Activated CD4-positive, alpha-beta T cell treated with anti-CD3 and anti-CD28 coated beads for 36 hours (primary cell): ENCODE measurements at regions not wholly inside any gene's neighbourhood (a gene's known extent, or its start where the extent isn't known, plus 50 kb on each side); places are given as distances from the start of the nearest gene placed in this dataset.
"Not testable (repeated sequence)": the region's sequence is repeated elsewhere in the genome, so short reads cannot be mapped to it uniquely, and the experiment has no call there.

ENCODE experiments used
- ATAC-seq: fragments of 200-7000 bp; cut with Tn5 transposase; one replicate; pipeline ENCODE4 v1.10.0; 2021; ENCODE audit warnings: mild to moderate bottlenecking, moderate library complexity
- CTCF ChIA-PET: fragments of 350-600 bp; sonication (Branson Sonifier 250); formaldehyde crosslinking; loops from one replicate; lab custom pipeline; 2021; ENCODE audit warnings: antibody characterized with exemption; lab: Charles Lee
- POLR2A ChIA-PET: fragments of 350-600 bp; sonication (Branson Sonifier 250); formaldehyde crosslinking; loops from one replicate; lab custom pipeline; 2021; ENCODE audit warnings: antibody characterized with exemption, inconsistent platforms; lab: Charles Lee
- DNase-seq: peaks from one replicate; pipeline ENCODE4 v3.0.0-alpha.2; 2020
- H3K27ac Mint-ChIP-seq: one replicate; pipeline ENCODE4 v1.8.0; 2021; ENCODE audit warnings: mixed read lengths
- H3K27me3 Mint-ChIP-seq: one replicate; pipeline ENCODE4 v1.8.0; 2021; ENCODE audit warnings: mixed read lengths
- H3K36me3 Mint-ChIP-seq: one replicate; pipeline ENCODE4 v1.8.0; 2021; ENCODE audit warnings: low read depth, mixed read lengths
- H3K4me1 Mint-ChIP-seq: one replicate; pipeline ENCODE4 v1.8.0; 2021; ENCODE audit warnings: mixed read lengths
- H3K4me3 Mint-ChIP-seq: one replicate; pipeline ENCODE4 v1.8.0; 2021; ENCODE audit warnings: mild to moderate bottlenecking, moderate library complexity, mixed read lengths
- H3K9me3 Mint-ChIP-seq: one replicate; pipeline ENCODE4 v1.8.0; 2021; ENCODE audit warnings: low read depth, mixed read lengths
- intact Hi-C, 2 experiments: fragments of 100-400 bp; cut with DNase I in 1 of 2; cut with micrococcal nuclease in 1 of 2; formaldehyde crosslinking; loops; one replicate each; pipeline versions ENCODE4 v1.14.2 to v1.15.1; 2022 to 2024; cut with DNase I, micrococcal nuclease

DNA sequence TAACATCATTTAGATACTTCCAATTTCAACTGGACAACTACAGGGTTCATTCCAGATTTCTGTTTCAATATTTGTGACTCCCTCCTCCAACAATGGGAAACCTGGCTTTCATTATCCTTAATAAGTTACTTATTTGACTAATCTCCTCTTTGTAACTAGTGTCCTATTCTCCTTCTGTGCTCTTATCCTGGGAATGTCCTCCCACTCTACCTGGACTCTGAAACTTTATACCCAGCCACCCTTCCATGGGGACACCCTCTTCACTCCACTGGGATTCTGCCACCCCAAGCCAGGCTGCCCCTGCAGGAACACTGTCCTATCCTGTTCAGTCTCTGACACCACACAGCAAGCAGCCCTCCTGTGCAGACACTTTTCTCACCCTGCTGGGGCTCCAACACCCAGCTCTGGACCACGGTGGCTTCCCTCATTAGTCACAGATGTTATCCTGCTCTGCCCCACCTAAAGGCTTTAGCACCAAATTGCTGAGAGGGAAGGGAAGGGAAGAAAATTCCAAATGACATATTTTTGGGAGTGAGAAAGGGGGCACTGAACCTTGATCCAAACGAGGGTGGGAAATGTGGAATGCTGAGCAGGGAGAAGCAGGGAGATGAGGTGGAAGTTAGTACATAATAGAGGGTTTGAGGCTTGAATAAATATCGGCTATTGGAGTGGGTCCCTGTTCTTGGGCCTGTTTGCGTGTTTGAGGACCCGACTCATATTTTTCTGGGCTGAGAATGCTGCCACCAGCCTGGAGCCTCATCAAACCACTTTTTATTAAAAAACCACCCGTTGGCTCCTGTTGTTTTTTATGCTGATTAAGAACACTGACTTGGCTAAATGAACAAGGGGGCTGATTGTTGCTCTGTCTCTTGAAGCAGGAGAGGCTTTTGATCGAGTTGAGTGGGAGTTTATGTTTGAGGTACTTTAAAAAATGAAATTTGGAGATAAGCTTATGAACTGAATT is 54.0 kb upstream of the AKIRIN2 start:
- intact Hi-C loops, result loop anchor here (2.0 kb wide), 2 partner anchors 17 to 53 kb away; no protein-coding TSS in a partner anchor
- peaks cover 18% of the 10 kb centered on the region for H3K4me1 Mint-ChIP-seq
- no peak overlapping the region for H3K27ac Mint-ChIP-seq
- no peak for DNase-seq
- H3K4me3 Mint-ChIP-seq, result no peak overlapping the region
- no peak for ATAC-seq
- no peaks in the 10 kb centered on the region for H3K36me3 Mint-ChIP-seq
- POLR2A ChIA-PET, result no interaction called here
- no peaks in the 10 kb centered on the region for H3K9me3 Mint-ChIP-seq
- peaks cover 2% of the 10 kb centered on the region for H3K27me3 Mint-ChIP-seq
- CTCF ChIA-PET, result interaction anchor here (0.6 to 1.3 kb wide), 4 partner anchors 18 to 456 kb away, joined by 3 read pairs; no protein-coding TSS in a partner anchor

DNA sequence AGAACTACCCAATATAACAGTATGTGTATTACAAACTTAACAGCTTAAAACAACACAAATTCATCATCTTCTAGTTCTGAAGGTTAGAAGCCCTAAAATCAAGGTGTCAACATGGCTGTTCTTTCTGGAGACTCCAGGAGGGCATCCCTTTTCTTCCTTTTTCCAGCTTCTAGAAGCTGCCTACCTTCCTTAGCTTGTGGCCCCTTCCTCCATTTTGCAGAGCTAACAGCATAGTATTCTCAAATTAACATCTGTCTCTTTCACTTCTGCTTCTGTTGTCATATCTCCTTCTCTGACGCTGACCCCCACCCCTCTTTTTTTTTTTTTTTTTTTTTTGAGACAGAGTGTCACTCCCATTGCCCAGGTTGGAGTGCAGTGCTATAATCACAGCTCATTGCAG is 52.8 kb upstream of the AKIRIN2 start:
- DNase-seq, result no peak
- Mint-ChIP-seq H3K27ac (no peak overlapping the region), H3K27me3 (peaks cover 2% of the 10 kb centered on the region), H3K9me3 (no peaks in the 10 kb centered on the region), H3K4me3 (no peak overlapping the region), H3K36me3 (no peaks in the 10 kb centered on the region), H3K4me1 (peaks cover 18% of the 10 kb centered on the region)
- no peak for ATAC-seq
- ChIA-PET POLR2A (no interaction called here), CTCF (interaction anchor here (1.2 kb wide), 1 partner anchor 75 kb away, joined by 4 read pairs; no protein-coding TSS in a partner anchor)
- intact Hi-C loops, result no loop called here

DNA sequence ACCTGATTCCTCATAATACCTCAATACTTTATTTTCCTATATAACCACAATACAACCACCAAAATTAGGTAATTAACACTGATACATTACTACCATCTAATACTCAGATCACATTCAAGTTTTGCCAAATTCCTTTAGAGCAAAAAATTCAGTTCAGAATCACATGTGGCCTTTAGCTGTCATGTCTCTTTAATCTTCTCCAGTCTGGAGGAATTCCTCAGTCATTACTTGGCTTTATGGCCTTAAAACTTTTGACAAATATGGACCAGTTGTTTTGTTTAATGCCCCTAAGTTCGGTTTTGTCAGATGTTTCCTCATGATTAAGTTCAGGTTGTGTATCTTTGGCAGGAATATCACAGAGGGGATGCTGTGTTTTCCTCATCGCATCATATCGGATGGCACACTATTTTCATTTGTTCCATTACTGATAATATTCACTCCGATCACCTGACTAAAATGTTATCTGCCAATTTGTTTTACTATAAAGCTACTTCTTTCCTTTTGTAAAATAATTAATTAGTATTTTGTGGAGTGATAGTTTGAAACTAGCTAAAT is 51.2 kb upstream of the AKIRIN2 start:
- Mint-ChIP-seq H3K9me3 (no peaks in the 10 kb centered on the region), H3K4me1 (peaks cover 18% of the 10 kb centered on the region), H3K27ac (no peak overlapping the region), H3K4me3 (no peak overlapping the region), H3K27me3 (peaks cover 2% of the 10 kb centered on the region), H3K36me3 (no peaks in the 10 kb centered on the region)
- ChIA-PET CTCF (no interaction called here), POLR2A (no interaction called here)
- intact Hi-C loops, result no loop called here
- DNase-seq (no peak), ATAC-seq (no peak)

DNA sequence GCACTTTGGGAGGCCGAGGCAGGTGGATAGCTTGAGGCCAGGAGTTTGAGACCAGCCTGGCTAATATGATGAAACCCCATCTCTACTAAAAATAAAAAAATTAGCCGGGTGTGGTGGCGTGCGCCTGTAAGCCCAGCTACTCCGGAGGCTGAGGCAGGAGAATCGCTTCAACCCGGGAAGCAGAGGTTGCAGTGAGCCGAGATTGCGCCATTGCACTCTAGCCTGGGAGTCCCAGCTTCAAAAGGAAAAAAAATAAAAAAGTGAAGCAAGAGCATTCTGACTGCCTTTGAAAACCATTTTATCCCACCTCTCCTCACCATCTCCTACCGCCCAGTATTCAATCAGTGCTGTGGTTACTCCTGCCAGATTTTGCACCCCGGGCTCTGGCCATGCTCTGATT is 50.5 kb upstream of the AKIRIN2 start:
- CTCF ChIA-PET, POLR2A ChIA-PET: not testable (repeated sequence)

More for the DNA sequence above, 50.5 kb upstream of the AKIRIN2 start:
- DNase-seq, H3K27me3 Mint-ChIP-seq, H3K36me3 Mint-ChIP-seq, H3K27ac Mint-ChIP-seq, ATAC-seq, H3K4me3 Mint-ChIP-seq, H3K9me3 Mint-ChIP-seq, intact Hi-C loops: not testable (repeated sequence)
- peaks cover 16% of the 10 kb centered on the region for H3K4me1 Mint-ChIP-seq
